Neutrophil (primary cell): ENCODE measurements at regions not wholly inside any gene's neighbourhood (a gene's known extent, or its start where the extent isn't known, plus 50 kb on each side); places are given as distances from the start of the nearest gene placed in this dataset.

Source experiments
- H3K27ac ChIP-seq: fragments of 200-600 bp; sonication (generic); 2 replicates; pipeline ENCODE4 v1.5.1; 2016; ENCODE audit warnings: mild to moderate bottlenecking, moderate library complexity
- H3K27me3 ChIP-seq: fragments of 200-600 bp; sonication (generic); 2 replicates; pipeline ENCODE4 v1.6.0; 2016; ENCODE audit warnings: mild to moderate bottlenecking
- H3K36me3 ChIP-seq: fragments of 200-600 bp; sonication (generic); 2 replicates; pipeline ENCODE4 v1.5.1; 2017
- H3K4me1 ChIP-seq, 2 experiments: fragments of 200-600 bp in 1 of 2; sonication (generic) in 1 of 2; 1 replicate in 1 of 2; 2 replicates in 1 of 2; pipeline versions ENCODE4 v1.5.1 to v1.6.1; 2013 to 2016; ENCODE audit warnings: low read depth in 1 of 2, low read length in 1 of 2, mild to moderate bottlenecking in 1 of 2, moderate library complexity in 1 of 2; ENCODE audit not compliant: control insufficient read depth in 1 of 2, insufficient read depth in 1 of 2
- H3K4me3 ChIP-seq, 2 experiments: fragments of 200-600 bp in 1 of 2; sonication (generic) in 1 of 2; 1 replicate in 1 of 2; 2 replicates in 1 of 2; pipeline ENCODE4 v1.5.1; 2013 to 2016; ENCODE audit warnings: low read depth in 1 of 2, low read length in 1 of 2, mild to moderate bottlenecking in 1 of 2, moderate library complexity in 1 of 2
- H3K9me3 ChIP-seq: fragments of 200-600 bp; sonication (generic); 2 replicates; pipeline ENCODE4 v1.5.1; 2016
- TF ChIP-seq, protein P1 (sequence below): fragments of 200-600 bp; sonication (generic); IDR thresholded peaks from 2 replicates; pipeline ENCODE4 v1.5.1; 2016; ENCODE audit warnings: antibody characterized with exemption

DNA sequence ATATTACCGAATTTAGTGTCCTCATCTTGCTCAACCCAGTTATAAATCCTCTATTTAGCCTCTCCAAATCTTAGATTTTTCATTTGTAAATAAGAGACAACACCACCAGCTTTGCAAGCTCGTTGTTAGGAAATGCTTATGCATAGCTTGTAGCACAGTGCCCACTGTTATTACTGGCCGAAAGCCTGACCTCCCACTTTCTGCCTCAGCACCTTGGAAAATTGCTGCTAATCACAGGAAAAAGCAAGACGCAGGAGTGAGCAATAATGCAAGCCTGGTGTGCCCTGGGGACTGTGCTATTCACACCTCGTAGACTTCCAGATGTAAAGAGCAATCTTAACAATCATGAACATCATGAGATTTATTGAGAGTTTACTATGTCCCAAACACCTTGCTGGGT, 124.2 kb upstream of the ARL4C start:
- Histone ChIP-seq H3K4me3 (no peak overlapping the region), H3K36me3 (no peaks in the 10 kb centered on the region), H3K4me1 (no peaks in the 10 kb centered on the region), H3K9me3 (no peaks in the 10 kb centered on the region), H3K27me3 (peaks cover 5% of the 10 kb centered on the region), H3K27ac (no peak overlapping the region)
- TF ChIP-seq, protein P1, sequence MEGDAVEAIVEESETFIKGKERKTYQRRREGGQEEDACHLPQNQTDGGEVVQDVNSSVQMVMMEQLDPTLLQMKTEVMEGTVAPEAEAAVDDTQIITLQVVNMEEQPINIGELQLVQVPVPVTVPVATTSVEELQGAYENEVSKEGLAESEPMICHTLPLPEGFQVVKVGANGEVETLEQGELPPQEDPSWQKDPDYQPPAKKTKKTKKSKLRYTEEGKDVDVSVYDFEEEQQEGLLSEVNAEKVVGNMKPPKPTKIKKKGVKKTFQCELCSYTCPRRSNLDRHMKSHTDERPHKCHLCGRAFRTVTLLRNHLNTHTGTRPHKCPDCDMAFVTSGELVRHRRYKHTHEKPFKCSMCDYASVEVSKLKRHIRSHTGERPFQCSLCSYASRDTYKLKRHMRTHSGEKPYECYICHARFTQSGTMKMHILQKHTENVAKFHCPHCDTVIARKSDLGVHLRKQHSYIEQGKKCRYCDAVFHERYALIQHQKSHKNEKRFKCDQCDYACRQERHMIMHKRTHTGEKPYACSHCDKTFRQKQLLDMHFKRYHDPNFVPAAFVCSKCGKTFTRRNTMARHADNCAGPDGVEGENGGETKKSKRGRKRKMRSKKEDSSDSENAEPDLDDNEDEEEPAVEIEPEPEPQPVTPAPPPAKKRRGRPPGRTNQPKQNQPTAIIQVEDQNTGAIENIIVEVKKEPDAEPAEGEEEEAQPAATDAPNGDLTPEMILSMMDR: no peak

DNA sequence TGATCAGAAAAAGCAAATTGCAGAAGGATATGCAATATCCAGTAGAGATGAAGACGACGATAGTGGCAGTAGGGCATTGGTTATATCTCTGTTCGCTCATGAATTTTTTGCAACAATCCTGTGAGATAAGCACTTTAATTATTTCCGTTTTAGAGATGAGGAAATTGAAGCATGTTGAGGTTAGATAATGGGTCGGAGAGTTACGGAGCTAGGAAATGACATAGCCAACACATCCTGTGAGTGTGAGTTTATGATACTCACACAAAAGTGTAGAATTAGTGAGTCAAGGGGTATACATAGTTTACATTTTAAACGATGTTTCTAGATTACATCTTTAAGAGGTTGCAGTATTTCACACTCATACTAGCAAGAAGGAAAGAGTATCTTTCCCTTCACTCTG, 123.1 kb upstream of the ARL4C start:
- no peak overlapping the region for H3K4me3 ChIP-seq
- H3K27ac ChIP-seq: no peak overlapping the region
- peaks cover 5% of the 10 kb centered on the region for H3K27me3 ChIP-seq
- TF ChIP-seq, protein P1: no peak
- no peaks in the 10 kb centered on the region for H3K36me3 ChIP-seq
- no peaks in the 10 kb centered on the region for H3K9me3 ChIP-seq
- no peaks in the 10 kb centered on the region for H3K4me1 ChIP-seq

GRCh38 chr2:234615643-234616356, 118.9 kb upstream of the ARL4C start:
- H3K27me3 ChIP-seq: peaks cover 5% of the 10 kb centered on the region
- TF ChIP-seq, protein P1: no peak

GRCh38 chr2:234611209-234611608, 114.3 kb upstream of the ARL4C start:
- no peak overlapping the region for H3K4me3 ChIP-seq
- H3K27me3 ChIP-seq: no peaks in the 10 kb centered on the region
- H3K4me1 ChIP-seq: peaks cover 0 to 7% of the 10 kb centered on the region in 2 experiments
- H3K36me3 ChIP-seq: no peaks in the 10 kb centered on the region
- no peak overlapping the region for H3K27ac ChIP-seq
- TF ChIP-seq, protein P1: no peak
- H3K9me3 ChIP-seq: no peaks in the 10 kb centered on the region

More at GRCh38 chr2:234615643-234616356, 118.9 kb upstream of the ARL4C start:
- no peak overlapping the region for H3K27ac ChIP-seq
- no peaks in the 10 kb centered on the region for H3K36me3 ChIP-seq
- H3K4me3 ChIP-seq: no peak overlapping the region
- H3K4me1 ChIP-seq: no peaks in the 10 kb centered on the region
- H3K9me3 ChIP-seq: no peaks in the 10 kb centered on the region

DNA sequence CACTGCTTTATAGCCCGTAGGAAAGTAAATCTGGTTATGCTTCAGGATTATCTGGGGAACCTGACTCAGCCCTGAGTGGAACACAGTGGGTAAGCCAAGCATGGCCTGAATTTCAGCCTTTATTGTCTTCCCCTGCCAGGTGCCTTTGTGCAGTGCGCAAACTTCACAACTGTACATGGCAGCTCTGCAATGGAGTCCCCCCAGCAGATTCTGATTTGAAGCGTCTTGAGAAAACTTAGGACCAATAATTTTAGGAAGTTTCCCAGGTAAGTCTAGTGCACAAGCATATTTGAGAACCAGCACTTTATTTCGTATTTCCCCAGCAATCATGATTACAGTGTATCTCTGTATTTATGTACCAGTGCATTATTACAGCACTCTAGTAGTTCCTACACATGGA, 112.1 kb upstream of the ARL4C start:
- H3K9me3 ChIP-seq: no peaks in the 10 kb centered on the region
- no peak overlapping the region for H3K4me3 ChIP-seq
- TF ChIP-seq, protein P1: no peak
- H3K27me3 ChIP-seq: no peaks in the 10 kb centered on the region
- no peaks in the 10 kb centered on the region for H3K36me3 ChIP-seq
- peaks cover 0 to 8% of the 10 kb centered on the region in 2 experiments for H3K4me1 ChIP-seq
- H3K27ac ChIP-seq: no peak overlapping the region
